GM10248 (cell line): ENCODE measurements at regions not wholly inside any gene's neighbourhood (a gene's known extent, or its start where the extent isn't known, plus 50 kb on each side); places are given as distances from the start of the nearest gene placed in this dataset.
"Not testable (repeated sequence)": the region's sequence is repeated elsewhere in the genome, so short reads cannot be mapped to it uniquely, and the experiment has no call there.

Experiments used
- CTCF ChIA-PET: fragments of 300-600 bp; sonication (Branson Sonifier 250); formaldehyde crosslinking; extraction: SDS; loops from one replicate; lab custom pipeline; 2021; ENCODE audit warnings: antibody characterized with exemption; lab: Yijun Ruan, JAX
- POLR2A ChIA-PET: fragments of 350-650 bp; sonication (Branson Sonifier 250); formaldehyde crosslinking; extraction: SDS; loops from one replicate; lab custom pipeline; 2020; ENCODE audit warnings: antibody characterized with exemption; lab: Yijun Ruan, JAX
- DNase-seq: peaks from one replicate; pipeline ENCODE4 v3.0.0; 2012; ENCODE audit errors: extremely low spot score
- TF ChIP-seq, protein P1 (sequence below): IDR thresholded peaks from 2 replicates; pipeline ENCODE4 v1.5.1; 2012; ENCODE audit warnings: mild to moderate bottlenecking, low read depth; ENCODE audit errors: extremely low read depth, missing control alignments, control extremely low read depth

DNA sequence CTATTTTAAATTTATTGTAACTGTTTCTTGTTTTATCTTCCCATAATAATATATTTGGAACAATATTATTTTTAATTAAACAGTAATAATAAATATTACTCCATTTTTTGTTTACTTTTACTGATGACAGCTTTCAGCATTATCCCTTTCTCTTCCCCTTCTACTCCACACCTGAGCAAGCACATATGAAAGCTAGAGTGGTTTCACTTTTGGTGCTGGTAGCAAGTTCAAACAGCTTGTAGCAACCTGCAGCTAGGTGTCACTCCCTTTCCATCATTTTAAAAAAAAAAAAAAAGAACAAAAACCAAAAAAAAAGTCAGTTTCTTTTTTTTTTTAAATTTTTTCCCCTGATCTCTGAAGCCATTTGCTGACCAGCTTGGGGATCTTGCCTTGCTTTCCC is 801.8 kb downstream of the CCDC85A start:
- DNase-seq, result peak; percentile 8
- ChIA-PET CTCF (no interaction called here), POLR2A (no interaction called here)
- TF ChIP-seq, protein P1, sequence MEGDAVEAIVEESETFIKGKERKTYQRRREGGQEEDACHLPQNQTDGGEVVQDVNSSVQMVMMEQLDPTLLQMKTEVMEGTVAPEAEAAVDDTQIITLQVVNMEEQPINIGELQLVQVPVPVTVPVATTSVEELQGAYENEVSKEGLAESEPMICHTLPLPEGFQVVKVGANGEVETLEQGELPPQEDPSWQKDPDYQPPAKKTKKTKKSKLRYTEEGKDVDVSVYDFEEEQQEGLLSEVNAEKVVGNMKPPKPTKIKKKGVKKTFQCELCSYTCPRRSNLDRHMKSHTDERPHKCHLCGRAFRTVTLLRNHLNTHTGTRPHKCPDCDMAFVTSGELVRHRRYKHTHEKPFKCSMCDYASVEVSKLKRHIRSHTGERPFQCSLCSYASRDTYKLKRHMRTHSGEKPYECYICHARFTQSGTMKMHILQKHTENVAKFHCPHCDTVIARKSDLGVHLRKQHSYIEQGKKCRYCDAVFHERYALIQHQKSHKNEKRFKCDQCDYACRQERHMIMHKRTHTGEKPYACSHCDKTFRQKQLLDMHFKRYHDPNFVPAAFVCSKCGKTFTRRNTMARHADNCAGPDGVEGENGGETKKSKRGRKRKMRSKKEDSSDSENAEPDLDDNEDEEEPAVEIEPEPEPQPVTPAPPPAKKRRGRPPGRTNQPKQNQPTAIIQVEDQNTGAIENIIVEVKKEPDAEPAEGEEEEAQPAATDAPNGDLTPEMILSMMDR, result no peak

DNA sequence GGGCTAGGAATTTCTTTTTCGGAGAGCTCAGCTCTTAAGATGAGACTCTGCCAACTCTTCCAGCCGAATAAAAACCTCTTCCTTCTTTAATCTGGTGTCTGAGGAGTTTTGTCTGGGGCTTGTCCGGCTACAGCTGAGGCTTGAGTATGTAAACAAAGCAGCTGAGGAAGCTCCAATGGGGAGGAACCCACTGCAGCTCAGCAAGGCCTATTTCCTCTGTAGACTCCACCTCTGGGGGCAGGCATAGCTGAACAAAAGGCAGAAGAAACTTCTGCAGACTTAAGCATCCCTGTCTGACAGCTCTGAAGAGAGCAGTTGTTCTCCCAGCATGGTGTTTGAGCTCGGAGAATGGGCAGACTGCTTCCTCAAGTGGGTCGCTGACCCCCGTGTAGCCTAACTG is 838.7 kb downstream of the CCDC85A start:
- CTCF ChIA-PET, result no interaction called here
- TF ChIP-seq, protein P1, result no peak
- no peak for DNase-seq
- POLR2A ChIA-PET, result no interaction called here

DNA sequence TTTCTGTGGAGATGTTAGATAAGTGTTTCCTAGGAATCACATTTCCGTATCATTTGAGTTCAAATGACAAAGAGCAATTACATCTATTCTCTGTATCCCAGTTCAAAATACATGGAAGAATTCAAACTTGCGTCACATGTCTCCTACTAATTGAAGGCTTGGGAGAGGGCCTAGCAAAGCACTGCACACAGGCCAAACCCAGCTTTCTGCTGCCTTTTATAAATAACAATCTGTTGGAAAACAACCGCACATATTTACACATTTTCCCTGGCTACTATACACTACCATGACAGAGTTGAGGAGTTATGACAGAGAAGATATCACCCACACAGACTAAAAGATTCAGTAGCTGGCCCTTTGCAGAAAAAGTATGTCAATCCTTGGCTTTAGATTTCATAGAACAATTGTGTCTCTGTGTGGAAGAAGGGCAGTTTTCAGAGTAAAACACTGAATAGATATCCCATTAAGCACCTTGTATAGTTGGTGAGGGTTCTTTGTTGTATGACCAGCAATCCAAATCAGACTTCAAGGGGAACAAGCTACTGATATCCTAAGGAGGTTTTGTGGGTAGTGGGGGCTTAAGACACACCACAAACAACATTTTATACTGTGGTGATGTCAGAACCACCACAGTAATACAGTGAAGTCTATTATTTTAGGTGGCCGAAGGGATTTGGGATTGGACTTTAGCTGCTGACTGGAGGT is 861.3 kb downstream of the CCDC85A start:
- CTCF ChIA-PET, result interaction anchor here (0.7 kb wide), 1 partner anchor 24 kb away, joined by 3 read pairs; no protein-coding TSS in a partner anchor
- TF ChIP-seq, protein P1, result no peak
- no peak for DNase-seq
- POLR2A ChIA-PET, result no interaction called here

DNA sequence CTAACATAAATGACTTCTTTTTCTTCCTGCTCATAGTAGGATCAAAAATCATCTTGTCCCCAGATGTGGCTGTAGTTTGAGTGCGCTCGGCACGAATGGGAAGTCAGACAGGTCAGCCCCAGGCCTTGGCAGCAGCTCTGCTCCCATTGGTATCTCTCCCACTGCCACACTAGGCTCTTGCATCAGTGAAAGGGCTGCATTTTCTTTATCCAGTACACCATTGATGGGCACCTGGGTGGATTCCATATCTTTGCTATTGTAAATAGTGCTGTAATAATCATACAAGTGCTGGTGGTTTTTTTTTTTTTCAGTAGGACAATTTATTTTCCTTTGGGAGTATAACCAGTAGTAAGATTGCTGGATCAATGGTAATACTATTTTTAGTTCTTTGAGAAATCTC is 865.5 kb downstream of the CCDC85A start:
- TF ChIP-seq, protein P1, result no peak
- no peak for DNase-seq
- ChIA-PET POLR2A (no interaction called here), CTCF (no interaction called here)

DNA sequence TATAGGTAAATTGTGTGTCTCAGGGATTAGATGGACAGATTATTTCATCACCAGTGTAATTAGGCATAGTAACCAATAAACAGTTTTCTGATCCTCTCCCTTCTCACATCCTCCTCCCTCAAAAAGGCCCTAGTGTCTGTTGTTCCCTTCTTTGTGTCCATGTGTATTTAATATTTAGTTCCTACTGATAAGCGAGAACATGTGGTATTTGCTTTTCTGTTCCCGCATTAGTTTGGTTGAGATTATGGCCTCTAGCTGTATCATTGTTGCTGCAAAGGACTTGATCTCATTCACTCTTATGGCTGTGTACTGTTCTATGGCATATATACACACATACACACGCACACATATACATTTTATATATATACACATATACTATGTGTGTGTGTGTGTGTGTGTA is 866.2 kb downstream of the CCDC85A start:
- DNase-seq, result no peak
- ChIA-PET CTCF (no interaction called here), POLR2A (no interaction called here)
- TF ChIP-seq, protein P1, result no peak

DNA sequence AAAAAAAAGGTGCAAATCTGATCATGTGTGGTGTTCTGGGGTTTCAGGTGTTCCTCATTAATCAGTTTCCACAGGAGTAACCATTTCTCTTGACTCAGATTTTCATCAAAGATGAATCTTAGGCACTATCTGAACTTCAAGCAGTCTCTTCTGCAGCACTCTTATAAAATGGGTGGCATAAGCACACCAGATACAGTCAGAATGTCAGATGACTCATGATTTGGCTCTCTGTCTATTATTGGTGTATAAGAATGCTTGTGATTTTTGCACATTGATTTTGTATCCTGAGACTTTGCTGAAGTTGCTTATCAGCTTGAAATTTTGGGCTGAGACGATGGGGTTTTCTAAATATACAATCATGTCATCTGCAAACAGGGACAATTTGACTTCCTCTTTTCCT is 882.5 kb downstream of the CCDC85A start:
- CTCF ChIA-PET, POLR2A ChIA-PET, DNase-seq: not testable (repeated sequence)

DNA sequence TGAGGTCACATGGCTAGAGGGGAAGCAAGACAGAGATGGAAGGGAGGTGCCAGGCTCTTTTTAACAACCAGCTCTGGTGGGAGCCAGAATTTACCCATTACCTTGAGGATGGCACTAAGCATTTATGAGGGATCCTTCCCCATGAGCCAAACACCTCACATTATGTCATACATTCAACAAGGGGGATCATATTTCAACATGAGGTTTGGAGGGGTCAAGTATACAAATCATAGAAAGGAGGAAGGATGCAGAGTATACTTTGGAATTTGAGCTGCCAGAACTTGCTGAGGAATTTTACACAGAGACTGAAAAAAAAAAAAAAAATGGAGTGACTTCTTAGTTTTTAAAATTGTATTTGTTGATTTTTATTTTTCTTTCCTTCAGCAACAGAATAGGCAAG is 891.4 kb downstream of the CCDC85A start:
- TF ChIP-seq, protein P1, result no peak
- no peak for DNase-seq
- ChIA-PET POLR2A (no interaction called here), CTCF (no interaction called here)
